ENCODE measurements at regions not wholly inside any gene's neighbourhood (a gene's known extent, or its start where the extent isn't known, plus 50 kb on each side); places are given as distances from the start of the nearest gene placed in this dataset.
A peak's percentile ranks its signal among the peaks of the same experiment; 100 is the strongest.

- H3K4me3 ChIP-seq (ENCODE audit: low read depth, low read length), result no peak overlapping the region
- DNase-seq (ENCODE audit: low read depth, low spot score), result no peak
- POLR2A ChIA-PET, result no interaction called here
- TF ChIP-seq CTCF (IDR thresholded peaks at IDR 0.05; ENCODE audit: insufficient read depth, low read length, missing control alignments), result peak; percentile 32
- CTCF ChIA-PET, result no interaction called here
Measured at GRCh38 chr2:186256540-186256939, 229.5 kb upstream of the ZC3H15 start.

- no peak for DNase-seq (ENCODE audit: low read depth, low spot score)
- no peak overlapping the region for H3K4me3 ChIP-seq (ENCODE audit: low read depth, low read length)
- POLR2A ChIA-PET, result no interaction called here
- CTCF ChIA-PET, result no interaction called here
- TF ChIP-seq CTCF (IDR thresholded peaks at IDR 0.05; ENCODE audit: insufficient read depth, low read length, missing control alignments), result no peak
Measured at GRCh38 chr2:186263673-186264250, 222.3 kb upstream of the ZC3H15 start.

- H3K4me3 ChIP-seq (ENCODE audit: low read depth, low read length), result no peak overlapping the region
- ChIA-PET POLR2A (no interaction called here), CTCF (no interaction called here)
- no peak for DNase-seq (ENCODE audit: low read depth, low spot score)
- no peak for TF ChIP-seq CTCF (IDR thresholded peaks at IDR 0.05; ENCODE audit: insufficient read depth, low read length, missing control alignments)
Measured at GRCh38 chr2:186269536-186269935, 216.5 kb upstream of the ZC3H15 start.

GRCh38 chr2:186273953-186274352, 212.1 kb upstream of the ZC3H15 start:
- POLR2A ChIA-PET, result no interaction called here
- no peak for DNase-seq (ENCODE audit: low read depth, low spot score)
- no peak overlapping the region for H3K4me3 ChIP-seq (ENCODE audit: low read depth, low read length)
- no peak for TF ChIP-seq CTCF (IDR thresholded peaks at IDR 0.05; ENCODE audit: insufficient read depth, low read length, missing control alignments)
- CTCF ChIA-PET, result no interaction called here

- peak; percentile 17 for DNase-seq (ENCODE audit: low read depth, low spot score)
- TF ChIP-seq CTCF (IDR thresholded peaks at IDR 0.05; ENCODE audit: insufficient read depth, low read length, missing control alignments), result no peak
- ChIA-PET CTCF (no interaction called here), POLR2A (no interaction called here)
- no peak overlapping the region for H3K4me3 ChIP-seq (ENCODE audit: low read depth, low read length)
Measured at GRCh38 chr2:186274936-186275575, 211.0 kb upstream of the ZC3H15 start.

GRCh38 chr2:186276909-186277308, 209.2 kb upstream of the ZC3H15 start:
- no peak for TF ChIP-seq CTCF (IDR thresholded peaks at IDR 0.05; ENCODE audit: insufficient read depth, low read length, missing control alignments)
- no peak for DNase-seq (ENCODE audit: low read depth, low spot score)
- H3K4me3 ChIP-seq (ENCODE audit: low read depth, low read length), result no peak overlapping the region
- ChIA-PET CTCF (no interaction called here), POLR2A (no interaction called here)
